ENCODE measurements at regions not wholly inside any gene's neighbourhood (a gene's known extent, or its start where the extent isn't known, plus 50 kb on each side); places are given as distances from the start of the nearest gene placed in this dataset.

DNA sequence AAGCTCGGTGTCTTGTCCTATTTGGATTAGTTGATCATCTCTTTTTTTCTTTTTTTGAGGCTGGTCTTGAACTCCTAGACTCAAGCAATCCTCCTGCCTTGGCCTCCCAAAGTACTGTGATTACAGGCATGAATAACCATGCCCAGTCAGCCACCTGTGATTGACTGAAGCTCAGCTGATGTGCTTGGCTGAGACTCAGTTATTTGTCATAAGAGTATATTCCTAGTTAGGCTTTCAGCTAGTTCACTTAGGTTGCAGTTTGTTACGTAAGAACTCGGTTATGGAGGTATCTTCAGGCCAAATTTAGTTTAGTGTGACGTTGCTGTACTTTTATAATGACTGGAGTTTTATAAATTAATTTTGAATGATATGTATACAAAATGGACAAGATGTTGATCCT, 365.0 kb downstream of the SV2B start:
- no peak for TF ChIP-seq CTCF (conservative IDR thresholded peaks at IDR 0.05)
- no peak overlapping the region for H3K27ac ChIP-seq

- TF ChIP-seq CTCF (conservative IDR thresholded peaks at IDR 0.05): no peak
- no peak overlapping the region for H3K27ac ChIP-seq
Measured at GRCh38 chr15:91465696-91466095, 365.6 kb downstream of the SV2B start.

GRCh38 chr15:91468871-91469580, 369.0 kb downstream of the SV2B start:
- no peak for TF ChIP-seq CTCF (conservative IDR thresholded peaks at IDR 0.05)
- H3K27ac ChIP-seq: no peak overlapping the region

DNA sequence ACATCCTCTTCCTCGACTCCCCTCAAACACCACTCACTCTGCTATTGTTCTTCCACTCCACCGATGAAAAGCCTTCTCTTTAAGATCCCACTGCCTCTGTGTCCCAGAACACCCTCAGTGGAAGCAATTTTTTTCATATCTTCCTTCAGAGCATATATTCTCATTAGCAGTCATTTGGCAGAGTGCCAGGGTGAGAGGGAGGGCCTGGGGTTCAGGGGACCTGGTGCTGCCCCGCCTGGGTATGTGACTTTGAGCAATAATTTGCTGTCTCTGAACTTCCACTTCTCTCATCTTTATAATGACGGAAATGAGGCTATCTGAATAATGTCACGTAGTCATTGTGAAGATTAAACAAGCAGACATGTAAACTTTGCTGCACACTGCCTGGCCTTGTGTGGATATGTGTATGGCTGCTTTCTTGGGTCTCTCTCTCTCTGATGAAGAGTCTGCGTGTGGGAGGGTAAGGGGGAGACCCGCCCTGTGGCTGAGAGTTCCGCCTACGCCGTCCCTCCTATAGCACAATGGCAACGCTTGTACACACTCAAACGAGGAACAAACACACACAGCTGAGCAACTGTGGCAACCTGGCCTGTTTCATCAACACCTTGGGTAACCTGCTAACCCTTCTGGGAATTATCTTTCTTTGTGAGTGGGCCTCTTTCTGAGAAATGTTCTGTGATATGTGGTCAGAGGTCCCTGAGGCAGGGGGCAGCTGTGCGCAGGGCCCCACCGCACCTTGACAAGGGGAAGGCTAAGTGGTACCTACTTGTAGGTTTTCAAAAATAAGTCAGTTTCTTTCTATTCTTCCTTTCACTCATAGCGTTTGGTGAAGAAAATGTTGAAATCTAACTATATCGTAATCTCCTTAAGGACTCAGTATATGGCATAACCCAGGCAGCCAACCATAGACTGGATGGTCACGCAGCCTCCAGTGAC, 369.8 kb downstream of the SV2B start:
- TF ChIP-seq CTCF (conservative IDR thresholded peaks at IDR 0.05): no peak
- H3K27ac ChIP-seq: no peak overlapping the region

DNA sequence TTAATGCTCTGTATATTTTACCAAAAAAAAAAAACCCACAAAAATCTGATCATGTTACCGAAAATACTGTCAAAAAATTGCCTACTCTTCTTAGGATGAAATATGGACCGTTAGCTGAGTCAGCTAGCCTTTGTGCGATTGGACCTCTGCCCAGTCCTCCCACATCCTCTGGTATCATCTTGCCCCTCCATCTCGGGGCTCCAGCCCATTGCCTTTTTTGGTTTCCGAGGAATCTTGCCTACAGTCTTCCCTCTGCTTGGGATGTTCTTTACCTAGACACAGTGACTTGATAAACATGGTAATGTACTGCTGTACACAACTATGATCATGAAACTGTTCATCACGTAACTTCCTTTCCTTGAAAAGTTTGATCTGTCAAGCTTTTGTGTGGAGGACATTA, 371.4 kb downstream of the SV2B start:
- no peak overlapping the region for H3K27ac ChIP-seq
- TF ChIP-seq CTCF (conservative IDR thresholded peaks at IDR 0.05): no peak

GRCh38 chr15:91472316-91472756, 372.3 kb downstream of the SV2B start:
- H3K27ac ChIP-seq: no peak overlapping the region
- TF ChIP-seq CTCF (conservative IDR thresholded peaks at IDR 0.05): no peak

DNA sequence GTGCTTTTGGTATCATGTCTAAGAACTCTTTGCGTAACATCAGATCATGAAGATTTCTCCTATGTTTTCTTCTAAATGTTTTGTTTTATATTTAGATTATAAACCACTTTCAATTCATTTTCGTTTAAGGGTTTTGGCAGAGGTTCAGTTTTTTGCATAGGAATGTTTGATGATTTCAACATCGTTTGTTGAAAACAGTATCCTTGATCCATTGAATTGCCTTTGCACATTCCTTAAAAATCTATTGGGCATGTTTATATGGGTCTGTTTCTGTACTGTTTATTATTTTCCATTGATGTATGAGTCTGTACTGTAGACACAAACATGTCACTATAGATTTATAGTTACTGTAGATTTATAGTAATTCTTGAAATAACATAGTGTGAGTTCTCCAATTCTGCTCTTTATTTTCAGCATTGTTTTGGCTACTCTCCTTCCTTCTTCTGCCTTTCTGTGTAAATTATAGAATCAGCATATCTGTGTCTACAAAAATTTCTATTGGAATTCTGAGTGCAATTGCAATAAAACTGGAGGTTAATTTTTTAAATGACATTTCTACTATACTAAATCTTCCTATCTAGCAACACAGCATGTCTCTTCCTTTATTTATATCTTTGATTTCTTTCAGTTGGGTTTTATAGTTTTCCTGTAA, 374.0 kb downstream of the SV2B start:
- TF ChIP-seq CTCF (conservative IDR thresholded peaks at IDR 0.05): no peak
- H3K27ac ChIP-seq: no peak overlapping the region
